ENCODE measurements at regions not wholly inside any gene's neighbourhood (a gene's known extent, or its start where the extent isn't known, plus 50 kb on each side); places are given as distances from the start of the nearest gene placed in this dataset.

- TF ChIP-seq NR2F1 (conservative IDR thresholded peaks at IDR 0.05) (no peak), ATF7 (IDR thresholded peaks at IDR 0.05; ENCODE audit: low read depth) (no peak)
Observed at GRCh38 chr1:87816646-87817045, 488.0 kb downstream of the LMO4 start (continued).

GRCh38 chr1:87820668-87821334, 492.1 kb downstream of the LMO4 start:
- no peaks in the 10 kb centered on the region for H3K79me2 ChIP-seq (ENCODE audit: control insufficient read depth, insufficient read depth, low read length)
- in situ Hi-C loops (cut with MboI): no loop called here
- no peak overlapping the region for H3K4me2 ChIP-seq (ENCODE audit: control insufficient read depth, insufficient read depth)
- H3K27ac ChIP-seq (ENCODE audit: control insufficient read depth, insufficient read depth): no peak overlapping the region
- no peaks in the 10 kb centered on the region for H3K27me3 ChIP-seq (replicated peaks in 1 of 2; ENCODE audit: control insufficient read depth in 2 of 2, insufficient read depth in 2 of 2, low read length in 1 of 2)
- H3K4me3 ChIP-seq: no peak overlapping the region
- POLR2A ChIA-PET: no interaction called here
- SMC1A ChIA-PET (ENCODE audit: uncharacterized antibody, unreplicated experiment): interaction anchor here (0.7 kb wide), 1 partner anchor 43 kb away, joined by 3 read pairs; no protein-coding TSS in a partner anchor
- no peak for FAIRE-seq
- intact Hi-C loops (cut with micrococcal nuclease; ENCODE audit: unreplicated experiment): no loop called here
- TF ChIP-seq RELA (IDR thresholded peaks at IDR 0.05; ENCODE audit: borderline replicate concordance, partially characterized antibody): no peak
- no peak for DNase-seq (ENCODE audit: low read depth, low spot score)
- no peaks in the 10 kb centered on the region for H3K36me3 ChIP-seq (ENCODE audit: control insufficient read depth in 2 of 2, insufficient read depth in 2 of 2, low read length in 1 of 2)
- H2AFZ ChIP-seq (ENCODE audit: control insufficient read depth, low read depth, low read length): no peak overlapping the region
- no peaks in the 10 kb centered on the region for H3K4me1 ChIP-seq (ENCODE audit: control insufficient read depth, insufficient read depth, low read length)
- H3K9ac ChIP-seq (ENCODE audit: control insufficient read depth, insufficient read depth, low read length): no peak overlapping the region
- 36% methylated on average over 8 of the region's 8 CpGs for WGBS (ENCODE audit: insufficient coverage, insufficient replicate concordance, low lambda C conversion rate, missing lambda C conversion rate)
- RAD21 ChIA-PET (ENCODE audit: unreplicated experiment): no interaction called here
- no peaks in the 10 kb centered on the region for H4K20me1 ChIP-seq (ENCODE audit: control insufficient read depth, insufficient read depth)
- ATAC-seq: no peak
- no TSS peak for BruUV-seq (replicated peaks)
- CTCF ChIA-PET: no interaction called here
- no peaks in the 10 kb centered on the region for H3K9me3 ChIP-seq (replicated peaks; ENCODE audit: control insufficient read depth, insufficient read depth, low read length)

GRCh38 chr1:87821335-87821697, 492.6 kb downstream of the LMO4 start:
- no peak for ATAC-seq
- Histone ChIP-seq H3K4me2 (ENCODE audit: control insufficient read depth, insufficient read depth) (no peak overlapping the region), H2AFZ (ENCODE audit: control insufficient read depth, low read depth, low read length) (no peak overlapping the region), H3K9me3 (replicated peaks; ENCODE audit: control insufficient read depth, insufficient read depth, low read length) (peaks cover 1% of the 10 kb centered on the region; the same call in 1 of the 3 replicates), H3K4me3 (no peak overlapping the region), H3K4me1 (ENCODE audit: control insufficient read depth, insufficient read depth, low read length) (no peaks in the 10 kb centered on the region), H3K27ac (ENCODE audit: control insufficient read depth, insufficient read depth) (no peak overlapping the region), H3K27me3 (replicated peaks in 1 of 2; ENCODE audit: control insufficient read depth in 2 of 2, insufficient read depth in 2 of 2, low read length in 1 of 2) (no peaks in the 10 kb centered on the region), H3K36me3 (ENCODE audit: control insufficient read depth in 2 of 2, insufficient read depth in 2 of 2, low read length in 1 of 2) (no peaks in the 10 kb centered on the region), H3K9ac (ENCODE audit: control insufficient read depth, insufficient read depth, low read length) (no peak overlapping the region), H4K20me1 (ENCODE audit: control insufficient read depth, insufficient read depth) (no peaks in the 10 kb centered on the region), H3K79me2 (ENCODE audit: control insufficient read depth, insufficient read depth, low read length) (no peaks in the 10 kb centered on the region)
- ChIA-PET RAD21 (ENCODE audit: unreplicated experiment) (no interaction called here), POLR2A (no interaction called here), CTCF (no interaction called here), SMC1A (ENCODE audit: uncharacterized antibody, unreplicated experiment) (interaction anchor here (0.7 kb wide), 1 partner anchor 43 kb away, joined by 3 read pairs; no protein-coding TSS in a partner anchor)
- no peak for DNase-seq (ENCODE audit: low read depth, low spot score)
- in situ Hi-C loops (cut with MboI) (no loop called here), intact Hi-C loops (cut with micrococcal nuclease; ENCODE audit: unreplicated experiment) (no loop called here)
- no TSS peak for BruUV-seq (replicated peaks)
- no peak for FAIRE-seq
- 93% methylated on average over 5 of the region's 5 CpGs for WGBS (ENCODE audit: insufficient coverage, insufficient replicate concordance, low lambda C conversion rate, missing lambda C conversion rate)
- TF ChIP-seq, protein P1, sequence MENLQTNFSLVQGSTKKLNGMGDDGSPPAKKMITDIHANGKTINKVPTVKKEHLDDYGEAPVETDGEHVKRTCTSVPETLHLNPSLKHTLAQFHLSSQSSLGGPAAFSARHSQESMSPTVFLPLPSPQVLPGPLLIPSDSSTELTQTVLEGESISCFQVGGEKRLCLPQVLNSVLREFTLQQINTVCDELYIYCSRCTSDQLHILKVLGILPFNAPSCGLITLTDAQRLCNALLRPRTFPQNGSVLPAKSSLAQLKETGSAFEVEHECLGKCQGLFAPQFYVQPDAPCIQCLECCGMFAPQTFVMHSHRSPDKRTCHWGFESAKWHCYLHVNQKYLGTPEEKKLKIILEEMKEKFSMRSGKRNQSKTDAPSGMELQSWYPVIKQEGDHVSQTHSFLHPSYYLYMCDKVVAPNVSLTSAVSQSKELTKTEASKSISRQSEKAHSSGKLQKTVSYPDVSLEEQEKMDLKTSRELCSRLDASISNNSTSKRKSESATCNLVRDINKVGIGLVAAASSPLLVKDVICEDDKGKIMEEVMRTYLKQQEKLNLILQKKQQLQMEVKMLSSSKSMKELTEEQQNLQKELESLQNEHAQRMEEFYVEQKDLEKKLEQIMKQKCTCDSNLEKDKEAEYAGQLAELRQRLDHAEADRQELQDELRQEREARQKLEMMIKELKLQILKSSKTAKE (IDR thresholded peaks at IDR 0.05; ENCODE audit: low read depth, poor library complexity, severe bottlenecking): no peak
- no peak for TF ChIP-seq FOXK2 (IDR thresholded peaks at IDR 0.05)
- no peak for TF ChIP-seq POU2F2 (IDR thresholded peaks at IDR 0.05; ENCODE audit: borderline replicate concordance, low read depth, low read length)
- TF ChIP-seq, protein P2, sequence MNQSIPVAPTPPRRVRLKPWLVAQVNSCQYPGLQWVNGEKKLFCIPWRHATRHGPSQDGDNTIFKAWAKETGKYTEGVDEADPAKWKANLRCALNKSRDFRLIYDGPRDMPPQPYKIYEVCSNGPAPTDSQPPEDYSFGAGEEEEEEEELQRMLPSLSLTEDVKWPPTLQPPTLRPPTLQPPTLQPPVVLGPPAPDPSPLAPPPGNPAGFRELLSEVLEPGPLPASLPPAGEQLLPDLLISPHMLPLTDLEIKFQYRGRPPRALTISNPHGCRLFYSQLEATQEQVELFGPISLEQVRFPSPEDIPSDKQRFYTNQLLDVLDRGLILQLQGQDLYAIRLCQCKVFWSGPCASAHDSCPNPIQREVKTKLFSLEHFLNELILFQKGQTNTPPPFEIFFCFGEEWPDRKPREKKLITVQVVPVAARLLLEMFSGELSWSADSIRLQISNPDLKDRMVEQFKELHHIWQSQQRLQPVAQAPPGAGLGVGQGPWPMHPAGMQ (IDR thresholded peaks at IDR 0.05; ENCODE audit: borderline replicate concordance): no peak
- no peak for TF ChIP-seq RELA (IDR thresholded peaks at IDR 0.05; ENCODE audit: borderline replicate concordance, partially characterized antibody)
- no peak for TF ChIP-seq RFX5 (IDR thresholded peaks at IDR 0.05; ENCODE audit: low read depth, low read length)
- no peak for TF ChIP-seq NR2C1 (IDR thresholded peaks at IDR 0.05)

All from GM12878 (cell line).